Neutrophil (primary cell): ENCODE measurements at regions not wholly inside any gene's neighbourhood (a gene's known extent, or its start where the extent isn't known, plus 50 kb on each side); places are given as distances from the start of the nearest gene placed in this dataset.

ENCODE experiments used
- H3K27ac ChIP-seq: fragments of 200-600 bp; sonication (generic); 2 replicates; pipeline ENCODE4 v1.5.1; 2016; ENCODE audit warnings: mild to moderate bottlenecking, moderate library complexity
- H3K27me3 ChIP-seq: fragments of 200-600 bp; sonication (generic); 2 replicates; pipeline ENCODE4 v1.6.0; 2016; ENCODE audit warnings: mild to moderate bottlenecking
- H3K36me3 ChIP-seq: fragments of 200-600 bp; sonication (generic); 2 replicates; pipeline ENCODE4 v1.5.1; 2017
- H3K4me1 ChIP-seq, 2 experiments: fragments of 200-600 bp in 1 of 2; sonication (generic) in 1 of 2; 1 replicate in 1 of 2; 2 replicates in 1 of 2; pipeline versions ENCODE4 v1.5.1 to v1.6.1; 2013 to 2016; ENCODE audit warnings: low read depth in 1 of 2, low read length in 1 of 2, mild to moderate bottlenecking in 1 of 2, moderate library complexity in 1 of 2; ENCODE audit not compliant: control insufficient read depth in 1 of 2, insufficient read depth in 1 of 2
- H3K4me3 ChIP-seq, 2 experiments: fragments of 200-600 bp in 1 of 2; sonication (generic) in 1 of 2; 1 replicate in 1 of 2; 2 replicates in 1 of 2; pipeline ENCODE4 v1.5.1; 2013 to 2016; ENCODE audit warnings: low read depth in 1 of 2, low read length in 1 of 2, mild to moderate bottlenecking in 1 of 2, moderate library complexity in 1 of 2
- H3K9me3 ChIP-seq: fragments of 200-600 bp; sonication (generic); 2 replicates; pipeline ENCODE4 v1.5.1; 2016
- TF ChIP-seq, protein P1 (sequence below): fragments of 200-600 bp; sonication (generic); IDR thresholded peaks from 2 replicates; pipeline ENCODE4 v1.5.1; 2016; ENCODE audit warnings: antibody characterized with exemption

DNA sequence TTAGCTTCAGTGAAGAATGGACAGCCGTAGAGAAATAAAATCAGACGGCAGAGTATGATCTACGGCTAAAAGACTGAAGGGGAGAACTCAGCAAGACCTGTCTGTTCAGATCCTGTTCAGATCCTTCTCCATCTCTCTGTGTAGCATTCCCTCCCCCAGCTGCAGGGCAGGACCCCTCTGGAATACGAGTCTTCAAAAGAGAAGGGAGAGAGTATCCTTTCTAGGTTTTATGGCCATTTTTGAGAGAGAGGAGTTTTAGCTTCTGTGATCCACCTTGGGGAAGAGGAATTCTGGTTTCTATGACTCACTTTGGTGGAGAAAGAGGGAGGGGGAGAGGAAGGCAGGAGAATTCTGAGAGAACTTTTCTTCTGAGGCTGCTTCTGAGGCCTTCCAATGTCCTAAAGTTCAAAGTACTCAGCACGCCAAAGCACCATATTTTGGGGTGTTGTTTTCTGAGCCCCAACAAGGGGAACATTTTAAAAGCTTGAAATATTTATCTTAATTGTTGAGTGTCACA, 194.4 kb upstream of the TLE4 start:
- TF ChIP-seq, protein P1, sequence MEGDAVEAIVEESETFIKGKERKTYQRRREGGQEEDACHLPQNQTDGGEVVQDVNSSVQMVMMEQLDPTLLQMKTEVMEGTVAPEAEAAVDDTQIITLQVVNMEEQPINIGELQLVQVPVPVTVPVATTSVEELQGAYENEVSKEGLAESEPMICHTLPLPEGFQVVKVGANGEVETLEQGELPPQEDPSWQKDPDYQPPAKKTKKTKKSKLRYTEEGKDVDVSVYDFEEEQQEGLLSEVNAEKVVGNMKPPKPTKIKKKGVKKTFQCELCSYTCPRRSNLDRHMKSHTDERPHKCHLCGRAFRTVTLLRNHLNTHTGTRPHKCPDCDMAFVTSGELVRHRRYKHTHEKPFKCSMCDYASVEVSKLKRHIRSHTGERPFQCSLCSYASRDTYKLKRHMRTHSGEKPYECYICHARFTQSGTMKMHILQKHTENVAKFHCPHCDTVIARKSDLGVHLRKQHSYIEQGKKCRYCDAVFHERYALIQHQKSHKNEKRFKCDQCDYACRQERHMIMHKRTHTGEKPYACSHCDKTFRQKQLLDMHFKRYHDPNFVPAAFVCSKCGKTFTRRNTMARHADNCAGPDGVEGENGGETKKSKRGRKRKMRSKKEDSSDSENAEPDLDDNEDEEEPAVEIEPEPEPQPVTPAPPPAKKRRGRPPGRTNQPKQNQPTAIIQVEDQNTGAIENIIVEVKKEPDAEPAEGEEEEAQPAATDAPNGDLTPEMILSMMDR: no peak
- H3K27me3 ChIP-seq: no peaks in the 10 kb centered on the region
- no peaks in the 10 kb centered on the region for H3K36me3 ChIP-seq
- no peaks in the 10 kb centered on the region for H3K9me3 ChIP-seq
- H3K4me3 ChIP-seq: no peak overlapping the region
- no peak overlapping the region for H3K27ac ChIP-seq
- H3K4me1 ChIP-seq: no peaks in the 10 kb centered on the region

DNA sequence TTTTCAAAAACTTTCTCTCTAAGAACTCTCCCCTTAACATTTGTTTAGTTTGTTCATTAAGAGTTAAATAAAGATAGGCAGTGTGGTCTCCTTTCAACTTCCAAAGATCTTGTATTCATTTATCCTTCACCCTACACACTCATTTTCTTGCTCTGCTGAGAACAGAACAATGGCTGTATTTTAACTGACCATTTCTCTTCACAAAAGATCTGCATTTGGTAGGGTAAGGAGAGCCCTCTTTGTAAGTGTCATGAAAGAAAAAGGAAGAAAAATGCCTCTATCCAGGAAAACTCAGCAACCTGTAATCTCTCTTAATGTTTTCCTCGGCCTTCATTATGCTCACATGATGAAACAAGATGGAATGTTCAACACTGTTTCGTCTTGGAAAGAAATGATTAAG, 193.7 kb upstream of the TLE4 start:
- H3K4me3 ChIP-seq: no peak overlapping the region
- H3K27ac ChIP-seq: no peak overlapping the region
- TF ChIP-seq, protein P1: no peak
- no peaks in the 10 kb centered on the region for H3K4me1 ChIP-seq
- H3K27me3 ChIP-seq: no peaks in the 10 kb centered on the region
- H3K36me3 ChIP-seq: no peaks in the 10 kb centered on the region
- H3K9me3 ChIP-seq: no peaks in the 10 kb centered on the region

DNA sequence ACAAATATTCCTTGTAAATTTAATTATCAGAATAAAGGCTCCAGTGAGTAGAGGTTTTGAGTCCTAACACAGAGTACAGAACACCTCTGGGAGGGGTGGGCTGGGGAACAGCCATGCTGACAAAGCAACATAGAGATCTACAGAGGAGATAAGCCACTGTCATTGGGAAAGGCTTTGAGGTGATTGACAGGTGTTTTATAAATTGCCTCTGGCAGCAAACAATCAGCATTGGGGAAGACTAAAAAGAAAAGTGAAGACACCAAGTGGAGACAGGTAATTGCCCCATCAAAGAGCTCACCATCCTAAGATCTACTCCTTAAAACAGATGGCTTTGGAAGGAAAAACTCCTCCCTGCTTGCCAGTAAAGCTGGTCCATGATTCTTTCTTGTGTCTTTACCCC, 189.7 kb upstream of the TLE4 start:
- TF ChIP-seq, protein P1: no peak

DNA sequence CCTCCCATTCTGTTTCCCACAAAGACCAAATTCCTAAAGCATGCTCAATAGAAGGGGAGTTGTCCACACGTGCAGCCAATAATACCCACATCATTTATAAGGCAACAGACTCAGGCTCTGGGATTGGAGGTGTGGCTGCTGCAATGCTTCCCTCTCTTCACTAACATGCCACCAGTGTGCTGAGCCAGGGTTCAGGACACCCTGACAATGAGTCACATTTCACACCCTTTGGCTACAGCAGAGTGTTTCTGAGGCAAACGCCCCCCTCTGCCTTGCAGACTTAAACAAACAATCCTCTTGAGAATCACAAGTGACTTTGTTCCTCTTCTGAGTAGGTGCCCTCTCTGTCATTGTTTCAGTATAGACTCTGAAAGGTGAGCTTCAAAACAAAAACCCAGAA, 189.3 kb upstream of the TLE4 start:
- Histone ChIP-seq H3K4me3 (no peak overlapping the region), H3K27me3 (no peaks in the 10 kb centered on the region), H3K4me1 (no peaks in the 10 kb centered on the region), H3K9me3 (no peaks in the 10 kb centered on the region), H3K27ac (no peak overlapping the region), H3K36me3 (no peaks in the 10 kb centered on the region)
- TF ChIP-seq, protein P1: no peak

More for the DNA sequence above, 189.7 kb upstream of the TLE4 start:
- Histone ChIP-seq H3K9me3 (no peaks in the 10 kb centered on the region), H3K27me3 (no peaks in the 10 kb centered on the region), H3K4me3 (no peak overlapping the region), H3K4me1 (no peaks in the 10 kb centered on the region), H3K36me3 (no peaks in the 10 kb centered on the region), H3K27ac (no peak overlapping the region)

DNA sequence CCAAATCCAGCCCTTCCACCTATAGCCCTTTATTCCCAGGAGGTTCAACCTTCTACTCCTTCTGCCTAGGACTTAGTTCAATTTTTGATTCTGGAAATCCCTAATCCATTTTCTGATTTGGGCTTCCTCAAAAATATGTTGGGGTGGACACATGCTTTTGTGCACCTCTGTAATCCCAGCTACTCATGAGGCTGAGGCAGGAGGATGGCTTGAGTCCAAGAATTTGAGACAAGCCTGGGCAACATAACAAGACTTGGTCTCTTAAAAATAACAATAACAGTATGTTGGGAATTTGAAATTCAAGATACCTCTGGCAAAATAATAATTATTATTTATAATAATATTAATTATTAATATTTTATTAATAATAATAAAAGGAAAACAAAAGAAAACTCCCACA, 188.7 kb upstream of the TLE4 start:
- no peak overlapping the region for H3K4me3 ChIP-seq
- H3K27ac ChIP-seq: no peak overlapping the region

More for the DNA sequence above, 188.7 kb upstream of the TLE4 start:
- no peaks in the 10 kb centered on the region for H3K4me1 ChIP-seq
- H3K27me3 ChIP-seq: no peaks in the 10 kb centered on the region
- H3K36me3 ChIP-seq: no peaks in the 10 kb centered on the region
- H3K9me3 ChIP-seq: no peaks in the 10 kb centered on the region
- TF ChIP-seq, protein P1: no peak
